Inflammatory macrophage (primary cell): ENCODE measurements at regions not wholly inside any gene's neighbourhood (a gene's known extent, or its start where the extent isn't known, plus 50 kb on each side); places are given as distances from the start of the nearest gene placed in this dataset.
"Not testable (repeated sequence)": the region's sequence is repeated elsewhere in the genome, so short reads cannot be mapped to it uniquely, and the experiment has no call there.

Experiments used
- DNase-seq, 2 donors: peaks; one replicate each; pipeline ENCODE4 v3.0.0-alpha.2; 2020 to 2022

- DNase-seq = no peak
These were observed 224.2 kb upstream of the AUTS2 start for GRCh38 chr7:69374044-69374425.

- no peak for DNase-seq
These were observed 221.1 kb upstream of the AUTS2 start for GRCh38 chr7:69377191-69377590.

- no peak for DNase-seq
These were observed 209.7 kb upstream of the AUTS2 start for GRCh38 chr7:69388452-69389137.

GRCh38 chr7:69389216-69389615 lies 209.1 kb upstream of the AUTS2 start:
- no peak for DNase-seq

GRCh38 chr7:69393912-69394311 lies 204.4 kb upstream of the AUTS2 start:
- not testable (repeated sequence) for DNase-seq

- no peak for DNase-seq
These were observed 203.1 kb upstream of the AUTS2 start for GRCh38 chr7:69395061-69395714.

GRCh38 chr7:69398986-69399385 lies 199.3 kb upstream of the AUTS2 start:
- peak; percentile 32 to 60 for DNase-seq

GRCh38 chr7:69399401-69399800 lies 198.9 kb upstream of the AUTS2 start:
- peak; percentile 75 to 91 for DNase-seq

GRCh38 chr7:69402696-69403095 lies 195.6 kb upstream of the AUTS2 start:
- DNase-seq = no peak

GRCh38 chr7:69403169-69403568 lies 195.1 kb upstream of the AUTS2 start:
- peak; percentile 22 to 54 for DNase-seq

- no peak for DNase-seq
These were observed 187.3 kb upstream of the AUTS2 start for GRCh38 chr7:69411018-69411417.

- DNase-seq = no peak
These were observed 186.8 kb upstream of the AUTS2 start for GRCh38 chr7:69411466-69411865.

GRCh38 chr7:69412331-69413146 lies 185.7 kb upstream of the AUTS2 start:
- peak; percentile 81 to 95 for DNase-seq

GRCh38 chr7:69414555-69414954 lies 183.7 kb upstream of the AUTS2 start:
- DNase-seq = no peak

- no peak for DNase-seq
These were observed 179.2 kb upstream of the AUTS2 start for GRCh38 chr7:69418869-69419670.

GRCh38 chr7:69419934-69420333 lies 178.3 kb upstream of the AUTS2 start:
- no peak for DNase-seq

- DNase-seq = no peak
These were observed 175.7 kb upstream of the AUTS2 start for GRCh38 chr7:69422574-69422985.

GRCh38 chr7:69426705-69427104 lies 171.6 kb upstream of the AUTS2 start:
- DNase-seq = no peak

- DNase-seq = no peak
These were observed 170.2 kb upstream of the AUTS2 start for GRCh38 chr7:69428089-69428488.

GRCh38 chr7:69429911-69430383 lies 168.3 kb upstream of the AUTS2 start:
- no peak for DNase-seq

- peak in 1 of 2 donors; percentile 5 for DNase-seq
These were observed 167.8 kb upstream of the AUTS2 start for GRCh38 chr7:69430384-69431021.

GRCh38 chr7:69431626-69432025 lies 166.6 kb upstream of the AUTS2 start:
- DNase-seq = no peak
